Spinal cord (tissue), 9 donors: ENCODE measurements at regions not wholly inside any gene's neighbourhood (a gene's known extent, or its start where the extent isn't known, plus 50 kb on each side); places are given as distances from the start of the nearest gene placed in this dataset.

Experiments
- DNase-seq, 6 donors: peaks; one replicate each; pipeline versions ENCODE4 v3.0.0 to v3.0.0-alpha.2; 2013 to 2015; ENCODE audit warnings: low spot score in 6 of 6, low read depth in 4 of 6
- H3K27ac ChIP-seq: one replicate; pipeline ENCODE4 v1.5.1; 2013; ENCODE audit warnings: low read depth, low read length, control low read depth
- H3K27me3 ChIP-seq: one replicate; pipeline ENCODE4 v1.6.1; 2013; ENCODE audit warnings: low read length; ENCODE audit not compliant: control insufficient read depth, insufficient read depth
- H3K36me3 ChIP-seq: one replicate; pipeline ENCODE4 v1.6.1; 2013; ENCODE audit warnings: low read length; ENCODE audit not compliant: control insufficient read depth, insufficient read depth
- H3K4me1 ChIP-seq: one replicate; pipeline ENCODE4 v1.6.1; 2013; ENCODE audit warnings: low read length; ENCODE audit not compliant: control insufficient read depth, insufficient read depth
- H3K4me3 ChIP-seq: one replicate; pipeline ENCODE4 v1.5.1; 2013; ENCODE audit warnings: low read depth, low read length, control low read depth
- H3K9me3 ChIP-seq: one replicate; pipeline ENCODE4 v1.6.1; 2013; ENCODE audit warnings: low read length; ENCODE audit not compliant: control insufficient read depth, insufficient read depth
- WGBS: methylation state at CpG from one replicate; pipeline ENCODE4 v1.1.5; 2013; ENCODE audit warnings: missing lambda C conversion rate; ENCODE audit not compliant: insufficient coverage; 5-methylcytosine and 5-hydroxymethylcytosine counted together
- donor health status: healthy.

GRCh38 chrX:22409418-22409817, 136.7 kb downstream of the CBLL2 start:
- Histone ChIP-seq H3K4me1 (no peaks in the 10 kb centered on the region), H3K27ac (no peak overlapping the region), H3K4me3 (no peak overlapping the region), H3K36me3 (no peaks in the 10 kb centered on the region), H3K27me3 (no peaks in the 10 kb centered on the region), H3K9me3 (no peaks in the 10 kb centered on the region)
- no peak for DNase-seq
- WGBS = no CpG with 5 or more reads among the region's 1 CpG

DNA sequence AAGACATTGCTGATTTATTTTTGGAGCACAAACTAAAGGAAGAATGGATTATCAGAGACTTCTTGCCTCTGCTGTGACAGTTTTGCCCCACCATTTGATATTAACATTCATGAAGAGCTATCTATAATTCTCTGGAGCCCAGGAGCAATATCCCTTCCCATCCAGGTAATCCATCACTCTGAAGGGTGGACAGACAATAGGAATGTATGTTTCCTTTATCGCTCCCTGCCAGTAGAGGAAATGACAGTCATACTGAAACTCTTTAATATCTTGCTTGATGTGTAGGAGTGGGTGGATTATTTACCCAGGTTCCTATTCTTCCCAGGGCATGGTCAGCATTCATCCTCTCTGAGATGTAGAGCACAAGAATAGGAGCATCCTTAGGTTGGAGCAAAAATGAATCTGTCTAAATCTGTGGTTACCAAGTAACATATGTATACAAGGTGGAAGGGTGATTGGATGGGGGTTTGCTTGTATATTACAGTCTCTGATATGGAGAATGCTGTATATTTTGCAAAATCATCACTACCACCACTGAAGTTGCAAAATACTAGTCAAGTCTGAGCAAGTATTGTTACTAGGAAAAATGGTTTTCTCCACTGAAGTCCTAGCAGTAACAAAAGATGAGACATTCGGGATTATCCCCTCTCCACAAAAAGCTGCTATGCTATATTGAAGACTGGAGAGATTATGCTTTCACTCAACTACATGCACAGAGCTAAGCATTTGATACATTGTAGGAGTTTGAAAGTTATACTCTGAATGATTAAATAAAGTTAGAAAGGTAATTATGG, 151.6 kb downstream of the CBLL2 start:
- Histone ChIP-seq H3K4me3 (no peak overlapping the region), H3K9me3 (no peaks in the 10 kb centered on the region), H3K4me1 (no peaks in the 10 kb centered on the region), H3K27ac (no peak overlapping the region), H3K36me3 (no peaks in the 10 kb centered on the region), H3K27me3 (no peaks in the 10 kb centered on the region)
- no peak for DNase-seq
- no CpG with 5 or more reads among the region's 2 CpGs for WGBS

DNA sequence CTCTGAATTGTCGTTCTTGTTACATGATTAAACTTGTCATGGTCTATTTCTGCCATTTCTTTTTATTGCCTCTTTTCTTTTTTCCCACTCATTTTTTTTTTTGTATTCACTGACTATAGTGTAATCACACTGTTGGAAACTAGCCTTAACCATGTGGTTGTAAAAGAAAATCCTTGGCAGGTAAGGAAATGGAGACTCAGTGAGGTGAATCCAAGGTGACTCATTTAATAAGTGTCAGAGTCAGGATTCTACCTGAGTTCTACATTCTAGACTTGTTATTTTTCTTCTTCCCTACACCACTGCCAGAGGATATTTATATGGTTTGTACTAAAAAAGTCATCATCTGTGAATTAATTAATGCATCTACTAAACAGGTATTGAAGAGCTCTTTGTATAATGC, 152.2 kb downstream of the CBLL2 start:
- Histone ChIP-seq H3K27ac (no peak overlapping the region), H3K9me3 (no peaks in the 10 kb centered on the region), H3K36me3 (no peaks in the 10 kb centered on the region), H3K27me3 (no peaks in the 10 kb centered on the region), H3K4me3 (no peak overlapping the region), H3K4me1 (no peaks in the 10 kb centered on the region)
- DNase-seq = no peak
- no CpG with 5 or more reads among the region's 1 CpG for WGBS

DNA sequence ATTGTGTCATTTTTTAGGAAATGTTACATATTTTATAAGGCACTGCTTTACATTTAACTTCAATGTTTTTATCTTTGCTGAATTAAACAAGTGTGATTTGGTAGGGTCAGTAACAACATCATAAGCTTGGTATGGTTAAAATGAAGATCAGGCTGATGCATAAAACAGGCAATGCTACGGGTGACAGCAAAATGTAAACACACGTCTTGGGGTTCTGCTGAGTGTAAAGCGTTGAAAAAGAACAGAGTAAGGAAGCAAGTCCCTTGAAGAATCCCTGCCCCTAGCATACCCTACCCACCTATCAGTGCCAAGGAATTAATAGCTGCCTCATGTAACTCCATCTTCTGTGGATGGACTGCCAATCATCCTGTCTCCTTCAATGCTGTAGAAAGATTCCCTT, 157.0 kb downstream of the CBLL2 start:
- Histone ChIP-seq H3K4me3 (no peak overlapping the region), H3K27me3 (no peaks in the 10 kb centered on the region), H3K9me3 (no peaks in the 10 kb centered on the region), H3K4me1 (no peaks in the 10 kb centered on the region), H3K36me3 (no peaks in the 10 kb centered on the region), H3K27ac (no peak overlapping the region)
- DNase-seq = no peak
- WGBS = no CpG with 5 or more reads among the region's 3 CpGs

DNA sequence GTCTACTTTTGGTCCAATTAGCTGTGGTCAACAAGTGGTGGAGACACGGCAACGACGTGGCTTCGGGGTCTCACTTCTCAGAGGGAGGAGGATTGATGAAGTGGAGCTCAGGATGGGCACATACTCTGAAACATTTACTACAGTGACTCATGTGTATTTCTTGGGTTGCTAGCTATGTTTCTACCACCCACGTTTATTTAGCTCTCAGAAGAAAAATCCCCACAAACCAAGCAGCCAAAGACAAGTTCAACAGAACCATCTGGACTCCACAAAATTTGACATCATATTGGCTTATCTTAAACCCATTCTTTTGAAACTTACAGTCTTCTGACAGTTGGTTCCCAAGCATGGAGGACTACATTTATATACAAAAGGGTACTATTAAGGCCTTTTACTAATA, 158.0 kb downstream of the CBLL2 start:
- Histone ChIP-seq H3K4me3 (no peak overlapping the region), H3K9me3 (no peaks in the 10 kb centered on the region), H3K36me3 (no peaks in the 10 kb centered on the region), H3K4me1 (no peaks in the 10 kb centered on the region), H3K27ac (no peak overlapping the region), H3K27me3 (no peaks in the 10 kb centered on the region)
- 60% methylated on average over 1 of the region's 5 CpGs for WGBS
- no peak for DNase-seq

DNA sequence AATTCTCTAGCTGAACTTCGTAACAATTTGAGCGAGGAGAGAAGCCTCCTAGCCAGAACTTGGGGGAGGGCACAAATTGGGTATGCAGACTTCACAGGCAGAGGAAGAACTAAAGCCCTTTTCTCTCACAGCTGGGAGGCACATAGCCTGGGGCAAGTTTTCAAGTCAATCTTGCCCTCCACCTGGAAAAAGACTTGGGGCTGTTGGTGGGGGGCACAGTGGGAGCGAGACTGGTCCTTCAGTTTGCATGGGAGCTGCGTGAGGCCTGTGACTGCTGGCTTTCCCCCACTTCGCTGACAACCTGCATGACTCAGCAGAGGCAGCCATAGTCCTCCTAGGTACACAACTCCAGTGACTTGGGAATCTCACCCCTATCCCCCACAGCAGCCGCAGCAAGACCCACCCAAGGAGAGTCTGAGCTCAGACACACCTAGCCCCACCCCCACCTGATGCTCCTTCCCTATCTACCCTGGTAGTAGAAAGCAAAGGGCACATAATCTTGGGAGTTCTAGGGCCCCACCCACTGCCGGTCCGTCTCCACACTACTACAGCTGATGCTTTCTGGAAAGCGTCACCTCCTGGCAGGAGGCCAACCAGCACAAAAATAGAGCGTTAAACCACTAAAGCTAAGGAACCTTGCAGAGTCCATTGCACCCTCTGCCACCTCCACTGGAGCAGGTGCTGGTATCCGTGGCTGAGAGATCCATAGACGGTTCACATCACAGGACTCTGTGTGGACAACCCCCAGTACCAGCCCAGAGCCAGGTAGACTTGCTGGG, 160.8 kb downstream of the CBLL2 start:
- H3K27ac ChIP-seq = no peak overlapping the region
- H3K4me3 ChIP-seq = no peak overlapping the region
- H3K27me3 ChIP-seq = no peaks in the 10 kb centered on the region
- H3K9me3 ChIP-seq = no peaks in the 10 kb centered on the region
- no peaks in the 10 kb centered on the region for H3K4me1 ChIP-seq
- H3K36me3 ChIP-seq = no peaks in the 10 kb centered on the region
- DNase-seq = no peak
- 63% methylated on average over 11 of the region's 12 CpGs for WGBS

- H3K36me3 ChIP-seq = no peaks in the 10 kb centered on the region
- no peak overlapping the region for H3K27ac ChIP-seq
- peak in 1 of 6 donors; percentile 64 for DNase-seq
- H3K4me3 ChIP-seq = no peak overlapping the region
- H3K4me1 ChIP-seq = no peaks in the 10 kb centered on the region
- H3K27me3 ChIP-seq = no peaks in the 10 kb centered on the region
- no CpG with 5 or more reads among the region's 1 CpG for WGBS
- H3K9me3 ChIP-seq = no peaks in the 10 kb centered on the region
These were observed 173.2 kb downstream of the CBLL2 start for GRCh38 chrX:22445880-22446279.

DNA sequence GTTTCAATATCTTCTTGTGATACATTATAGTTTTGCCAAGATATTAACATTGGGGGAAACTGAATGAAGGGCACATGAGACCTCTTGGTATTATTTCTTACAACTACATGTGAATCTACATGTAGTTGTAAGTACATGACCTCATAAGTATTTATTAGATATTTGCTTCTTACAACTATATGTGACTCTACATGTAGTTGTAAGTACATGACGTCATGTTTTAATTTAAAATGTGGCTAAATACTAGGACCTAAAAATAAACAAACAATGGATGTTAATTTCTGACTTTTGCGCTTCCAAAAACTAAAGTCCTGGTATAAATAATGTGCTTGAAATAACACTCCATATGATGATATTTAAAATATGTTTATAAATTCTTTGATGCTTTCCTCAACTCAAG, 190.2 kb downstream of the CBLL2 start:
- Histone ChIP-seq H3K4me1 (no peaks in the 10 kb centered on the region), H3K9me3 (no peaks in the 10 kb centered on the region), H3K36me3 (no peaks in the 10 kb centered on the region), H3K4me3 (no peak overlapping the region), H3K27ac (no peak overlapping the region), H3K27me3 (no peaks in the 10 kb centered on the region)
- no peak for DNase-seq
- WGBS = no CpG with 5 or more reads among the region's 2 CpGs

DNA sequence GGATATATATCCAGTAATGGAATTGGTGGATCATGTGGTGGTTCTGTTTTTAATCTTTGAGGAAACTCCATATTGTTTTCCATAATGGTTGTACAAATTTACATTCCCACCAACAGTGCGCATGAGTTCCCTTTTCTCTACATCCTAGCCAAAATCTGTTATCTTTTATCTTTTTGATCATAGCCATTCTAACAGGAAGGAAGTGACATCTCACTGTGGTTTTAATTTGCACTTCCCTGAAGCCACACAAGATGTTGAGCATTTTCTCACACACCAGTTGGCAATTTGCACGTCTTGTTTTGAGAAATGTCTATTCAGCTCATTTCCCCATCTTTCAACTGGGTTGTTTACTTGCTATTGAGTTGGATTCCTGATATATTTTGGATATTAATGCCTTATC, 194.9 kb downstream of the CBLL2 start:
- Histone ChIP-seq H3K27ac (no peak overlapping the region), H3K4me3 (no peak overlapping the region), H3K36me3 (no peaks in the 10 kb centered on the region), H3K9me3 (no peaks in the 10 kb centered on the region), H3K4me1 (no peaks in the 10 kb centered on the region), H3K27me3 (no peaks in the 10 kb centered on the region)
- WGBS = no CpG with 5 or more reads among the region's 2 CpGs
- no peak for DNase-seq

DNA sequence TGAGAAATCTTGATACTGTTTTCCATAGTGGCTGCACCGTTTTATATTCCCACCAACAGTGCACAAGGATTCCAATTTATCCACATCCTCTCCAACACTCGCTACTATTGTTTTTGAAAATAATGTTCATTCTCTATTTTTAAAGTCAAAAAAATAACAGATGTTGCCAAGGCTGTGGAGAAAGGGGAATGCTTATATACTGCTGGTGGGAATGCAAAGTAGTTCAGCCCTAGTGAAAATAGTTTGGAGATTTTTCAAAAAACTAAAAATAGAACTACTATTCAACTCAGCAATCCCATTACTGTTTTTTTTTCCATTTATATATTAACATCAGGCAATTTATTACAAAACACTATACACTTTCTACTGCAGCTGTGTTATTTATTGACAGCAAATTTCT, 208.7 kb downstream of the CBLL2 start:
- no peak for DNase-seq
- H3K27ac ChIP-seq = no peak overlapping the region
- no peaks in the 10 kb centered on the region for H3K36me3 ChIP-seq
- peaks cover 9% of the 10 kb centered on the region for H3K9me3 ChIP-seq
- H3K27me3 ChIP-seq = no peaks in the 10 kb centered on the region
- H3K4me3 ChIP-seq = no peak overlapping the region
- WGBS = no CpG with 5 or more reads among the region's 2 CpGs
- no peaks in the 10 kb centered on the region for H3K4me1 ChIP-seq
